Tibial nerve (tissue), 4 donors: ENCODE measurements at regions not wholly inside any gene's neighbourhood (a gene's known extent, or its start where the extent isn't known, plus 50 kb on each side); places are given as distances from the start of the nearest gene placed in this dataset.

Experiments used
- DNase-seq, 2 donors: peaks; one replicate each; pipeline ENCODE4 v3.0.0-alpha.2; 2019; ENCODE audit warnings: low spot score in 2 of 2
- H3K27ac ChIP-seq, 4 donors: fragments of 200-600 bp; sonication (generic) in 3 of 4; one replicate each; pipeline ENCODE4 v1.5.1; 2017 to 2019; ENCODE audit warnings: mild to moderate bottlenecking in 1 of 4
- H3K27me3 ChIP-seq, 2 donors: fragments of 200-600 bp; sonication (generic) in 1 of 2; one replicate each; pipeline versions ENCODE4 v1.5.1 to v1.6.0; 2017 to 2019
- H3K36me3 ChIP-seq, 3 donors: fragments of 200-600 bp; sonication (generic); one replicate each; pipeline ENCODE4 v1.5.1; 2018 to 2019
- H3K4me1 ChIP-seq, 4 donors: fragments of 200-600 bp; sonication (generic) in 3 of 4; one replicate each; pipeline ENCODE4 v1.5.1; 2017 to 2019
- H3K4me3 ChIP-seq, 4 donors: fragments of 200-600 bp; sonication (generic) in 3 of 4; one replicate each; pipeline ENCODE4 v1.5.1; 2017 to 2019; ENCODE audit warnings: mild to moderate bottlenecking in 1 of 4, moderate library complexity in 1 of 4
- H3K9me3 ChIP-seq, 4 donors: fragments of 200-600 bp; sonication (generic) in 3 of 4; one replicate each; pipeline ENCODE4 v1.5.1; 2017 to 2019
- EP300 ChIP-seq, 2 donors: sonication (generic); formaldehyde crosslinking; IDR thresholded peaks; one replicate each; pipeline ENCODE4 v1.6.1; 2017; ENCODE audit warnings: antibody characterized with exemption in 2 of 2, mild to moderate bottlenecking in 1 of 2
- POLR2A ChIP-seq, 2 donors: fragments of 450-650 bp; IDR thresholded peaks; one replicate each; pipeline ENCODE4 v1.6.1; 2017; ENCODE audit warnings: antibody characterized with exemption in 2 of 2, mild to moderate bottlenecking in 2 of 2, moderate library complexity in 2 of 2
- WGBS, 2 donors: methylation state at CpG; one replicate each; pipeline ENCODE4 v1.1.5; 2018; 5-methylcytosine and 5-hydroxymethylcytosine counted together
- TF ChIP-seq, protein P1 (sequence below), 5 experiments: fragments of 200-600 bp in 3 of 5; fragments of 450-650 bp in 2 of 5; sonication (generic) in 3 of 5; IDR thresholded peaks; one replicate each; pipeline ENCODE4 v1.5.1; 2016 to 2019; ENCODE audit warnings: antibody characterized with exemption in 5 of 5, mild to moderate bottlenecking in 3 of 5, moderate library complexity in 2 of 5

DNA sequence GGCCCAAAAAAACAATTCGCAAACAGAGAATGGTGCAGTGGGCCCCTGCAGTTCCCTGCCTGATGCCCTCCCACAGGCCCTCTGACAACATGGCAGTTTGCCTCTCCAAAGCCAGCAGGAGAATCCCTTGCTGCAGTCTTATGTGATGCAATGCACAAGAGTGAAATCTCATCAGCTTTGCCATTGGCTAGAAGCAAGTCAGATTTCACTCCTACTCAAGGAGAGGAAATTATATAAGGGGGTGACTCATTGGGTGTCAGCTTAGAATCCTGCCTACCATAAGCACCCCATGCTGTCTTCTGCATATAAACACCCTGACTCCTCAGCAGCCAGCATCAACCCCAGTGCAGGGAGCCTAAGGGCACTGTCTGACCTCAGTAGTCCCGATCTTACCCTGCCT, 157.3 kb upstream of the LDB2 start:
- H3K9me3 ChIP-seq = no peaks in the 10 kb centered on the region
- H3K27me3 ChIP-seq = no peaks in the 10 kb centered on the region
- no peaks in the 10 kb centered on the region for H3K36me3 ChIP-seq
- H3K4me3 ChIP-seq = no peak overlapping the region
- TF ChIP-seq POLR2A (IDR thresholded peaks at IDR 0.05) (no peak), EP300 (IDR thresholded peaks at IDR 0.05) (no peak)
- TF ChIP-seq, protein P1, sequence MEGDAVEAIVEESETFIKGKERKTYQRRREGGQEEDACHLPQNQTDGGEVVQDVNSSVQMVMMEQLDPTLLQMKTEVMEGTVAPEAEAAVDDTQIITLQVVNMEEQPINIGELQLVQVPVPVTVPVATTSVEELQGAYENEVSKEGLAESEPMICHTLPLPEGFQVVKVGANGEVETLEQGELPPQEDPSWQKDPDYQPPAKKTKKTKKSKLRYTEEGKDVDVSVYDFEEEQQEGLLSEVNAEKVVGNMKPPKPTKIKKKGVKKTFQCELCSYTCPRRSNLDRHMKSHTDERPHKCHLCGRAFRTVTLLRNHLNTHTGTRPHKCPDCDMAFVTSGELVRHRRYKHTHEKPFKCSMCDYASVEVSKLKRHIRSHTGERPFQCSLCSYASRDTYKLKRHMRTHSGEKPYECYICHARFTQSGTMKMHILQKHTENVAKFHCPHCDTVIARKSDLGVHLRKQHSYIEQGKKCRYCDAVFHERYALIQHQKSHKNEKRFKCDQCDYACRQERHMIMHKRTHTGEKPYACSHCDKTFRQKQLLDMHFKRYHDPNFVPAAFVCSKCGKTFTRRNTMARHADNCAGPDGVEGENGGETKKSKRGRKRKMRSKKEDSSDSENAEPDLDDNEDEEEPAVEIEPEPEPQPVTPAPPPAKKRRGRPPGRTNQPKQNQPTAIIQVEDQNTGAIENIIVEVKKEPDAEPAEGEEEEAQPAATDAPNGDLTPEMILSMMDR (IDR thresholded peaks at IDR 0.05) = no peak
- DNase-seq = no peak
- 94% methylated on average over 2 of the region's 2 CpGs for WGBS, 2 donors
- peaks cover 0 to 28% (median 0%) of the 10 kb centered on the region in 4 donors for H3K4me1 ChIP-seq
- H3K27ac ChIP-seq = no peak overlapping the region

DNA sequence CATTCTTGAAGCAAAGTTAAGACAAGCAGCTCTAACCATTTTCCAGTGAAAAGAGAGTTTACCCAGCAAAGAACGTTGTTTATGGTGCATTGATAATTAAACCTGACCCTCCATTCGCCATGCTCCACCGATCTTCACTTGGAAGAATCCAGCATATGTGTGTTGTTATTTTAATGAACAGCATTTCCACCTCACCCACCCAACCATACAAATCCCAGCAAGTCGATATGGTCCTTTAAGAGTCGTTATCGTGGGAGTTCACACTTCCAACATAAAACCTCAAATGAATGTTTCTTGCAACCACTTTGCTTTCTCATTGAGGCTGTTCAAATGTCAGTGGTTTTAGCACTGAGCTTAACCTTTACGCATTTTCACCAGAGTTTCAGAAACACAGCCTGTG, 147.4 kb upstream of the LDB2 start:
- no peaks in the 10 kb centered on the region for H3K4me1 ChIP-seq
- peaks cover 0 to 6% (median 0%) of the 10 kb centered on the region in 4 donors for H3K9me3 ChIP-seq
- DNase-seq = no peak
- 77 to 79% methylated on average over 7 of the region's 7 CpGs for WGBS, 2 donors
- no peaks in the 10 kb centered on the region for H3K36me3 ChIP-seq
- H3K27ac ChIP-seq = no peak overlapping the region
- no peaks in the 10 kb centered on the region for H3K27me3 ChIP-seq
- no peak overlapping the region for H3K4me3 ChIP-seq
- no peak for TF ChIP-seq POLR2A (IDR thresholded peaks at IDR 0.05)
- TF ChIP-seq EP300 (IDR thresholded peaks at IDR 0.05) = no peak

DNA sequence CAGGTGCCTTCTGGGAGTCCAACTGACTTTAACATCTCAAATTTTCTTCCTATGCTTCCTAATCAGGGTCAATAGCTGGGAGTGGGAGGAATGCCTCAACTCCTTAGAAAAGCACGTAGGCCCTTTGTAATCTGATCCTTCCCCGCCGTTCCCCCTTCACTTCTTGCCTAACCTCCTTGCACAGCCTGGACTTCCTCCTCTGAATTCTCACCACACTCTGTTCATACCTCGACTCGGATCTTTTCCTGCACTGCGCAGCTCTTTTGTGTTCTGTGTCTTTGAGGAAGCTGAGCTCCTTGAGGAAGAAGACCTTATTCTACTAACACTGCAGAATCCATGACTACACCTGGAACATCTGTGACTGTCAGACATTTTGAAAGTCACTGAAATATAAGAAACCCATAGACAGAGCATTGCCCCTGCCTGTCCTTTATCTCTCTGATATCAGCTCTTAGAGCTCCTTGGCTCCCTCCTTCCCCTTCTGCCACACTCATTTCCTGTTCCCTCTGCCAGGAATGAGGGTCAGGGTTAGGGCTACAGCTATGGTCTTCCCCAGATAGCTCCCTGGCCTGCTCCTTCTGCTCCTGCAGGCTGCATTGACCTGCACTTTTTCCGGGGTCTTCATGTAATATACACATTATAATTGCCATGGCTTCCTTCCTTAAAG, 140.2 kb upstream of the LDB2 start:
- no peak overlapping the region for H3K4me3 ChIP-seq
- no peaks in the 10 kb centered on the region for H3K9me3 ChIP-seq
- no peaks in the 10 kb centered on the region for H3K36me3 ChIP-seq
- 75 to 79% methylated on average over 7 of the region's 7 CpGs for WGBS, 2 donors
- H3K27me3 ChIP-seq = no peaks in the 10 kb centered on the region
- TF ChIP-seq, protein P1 (IDR thresholded peaks at IDR 0.05) = no peak
- no peak for TF ChIP-seq POLR2A (IDR thresholded peaks at IDR 0.05)
- TF ChIP-seq EP300 (IDR thresholded peaks at IDR 0.05) = no peak
- DNase-seq = no peak
- H3K4me1 ChIP-seq = peaks cover 0 to 3% (median 0%) of the 10 kb centered on the region in 4 donors
- no peak overlapping the region for H3K27ac ChIP-seq

DNA sequence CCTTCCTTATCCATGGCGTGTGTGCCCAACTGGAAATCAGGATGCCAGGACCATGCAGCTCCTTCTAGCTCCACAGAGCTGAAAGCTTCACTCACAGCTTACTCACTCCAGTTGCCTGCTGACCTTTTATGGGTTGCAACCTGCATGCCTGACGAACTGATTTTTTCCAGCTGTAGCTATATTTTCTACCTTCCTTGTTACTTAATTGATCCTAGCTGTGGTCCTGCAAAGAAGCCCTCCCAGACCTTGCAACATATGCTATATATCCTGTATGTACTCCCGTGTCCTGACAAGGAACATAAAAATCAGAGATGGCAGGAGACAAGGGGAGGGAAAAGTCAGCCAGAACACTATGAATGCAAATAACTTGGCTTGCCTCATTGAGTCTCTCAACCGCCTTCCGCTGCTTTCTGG, 135.3 kb upstream of the LDB2 start:
- no peaks in the 10 kb centered on the region for H3K36me3 ChIP-seq
- H3K4me1 ChIP-seq = peaks cover 0 to 7% (median 0%) of the 10 kb centered on the region in 4 donors
- H3K9me3 ChIP-seq = no peaks in the 10 kb centered on the region
- no peak overlapping the region for H3K27ac ChIP-seq
- DNase-seq = no peak
- 51 to 59% methylated on average over 5 of the region's 5 CpGs for WGBS, 2 donors
- TF ChIP-seq POLR2A (IDR thresholded peaks at IDR 0.05) (no peak), EP300 (IDR thresholded peaks at IDR 0.05) (no peak)
- TF ChIP-seq, protein P1 (IDR thresholded peaks at IDR 0.05) = no peak
- H3K4me3 ChIP-seq = no peak overlapping the region
- no peaks in the 10 kb centered on the region for H3K27me3 ChIP-seq

DNA sequence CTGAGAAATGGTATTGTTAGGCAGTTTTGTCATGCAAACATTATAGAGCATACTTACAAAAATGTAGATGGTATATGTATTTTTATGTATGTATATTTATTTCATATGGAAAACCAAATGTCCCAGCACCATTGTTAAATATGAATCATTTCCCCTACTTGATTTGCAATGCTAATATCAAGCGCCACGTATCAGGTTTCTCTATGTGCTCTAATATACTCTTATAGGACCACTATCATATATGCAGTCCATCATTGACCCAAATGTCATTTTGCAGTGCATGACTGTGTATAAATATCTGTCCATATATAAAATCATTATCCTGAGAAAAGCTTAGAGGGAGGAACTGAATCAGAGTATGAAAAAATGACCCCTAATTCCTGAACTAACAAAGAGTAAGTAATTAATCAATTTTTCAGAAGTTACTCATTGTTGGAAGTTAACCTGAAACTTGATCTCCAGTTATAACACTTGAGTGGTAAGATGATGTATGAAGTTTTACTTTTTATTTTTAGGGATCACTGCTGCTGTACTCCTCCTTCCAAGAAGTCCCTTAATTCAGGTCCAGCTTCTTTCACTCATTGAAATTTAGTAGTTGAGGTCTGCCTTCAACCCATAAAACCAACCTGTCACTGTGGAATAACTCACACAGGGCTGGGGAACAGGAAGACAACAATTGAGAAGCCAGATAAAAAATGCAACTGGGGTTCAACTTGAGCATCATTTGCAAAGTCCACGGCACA, 134.8 kb upstream of the LDB2 start:
- TF ChIP-seq EP300 (IDR thresholded peaks at IDR 0.05) = no peak
- TF ChIP-seq, protein P1 (IDR thresholded peaks at IDR 0.05) = no peak
- TF ChIP-seq POLR2A (IDR thresholded peaks at IDR 0.05) = no peak
- H3K9me3 ChIP-seq = no peaks in the 10 kb centered on the region
- 78 to 79% methylated on average over 3 of the region's 3 CpGs for WGBS, 2 donors
- H3K27ac ChIP-seq = no peak overlapping the region
- H3K4me1 ChIP-seq = peaks cover 0 to 7% (median 0%) of the 10 kb centered on the region in 4 donors
- no peak overlapping the region for H3K4me3 ChIP-seq
- no peaks in the 10 kb centered on the region for H3K27me3 ChIP-seq
- DNase-seq = no peak
- no peaks in the 10 kb centered on the region for H3K36me3 ChIP-seq
